SK-N-SH treated with all-trans-retinoic acid at 6 μM for 48 hours (cell line): ENCODE measurements at regions not wholly inside any gene's neighbourhood (a gene's known extent, or its start where the extent isn't known, plus 50 kb on each side); places are given as distances from the start of the nearest gene placed in this dataset.
A peak's percentile ranks its signal among the peaks of the same experiment; 100 is the strongest.

Experiments used
- ATAC-seq: fragments of 200-7000 bp; cut with Tn5 transposase; 3 replicates; pipeline ENCODE4 v1.9.1; 2020; ENCODE audit warnings: mild to moderate bottlenecking, moderate library complexity
- ARNTL ChIP-seq: fragments of 450-650 bp; formaldehyde crosslinking; IDR thresholded peaks from 2 replicates; pipeline ENCODE4 v1.5.0; 2020; ENCODE audit warnings: low read depth, mild to moderate bottlenecking, moderate library complexity, borderline replicate concordance
- BACH2 ChIP-seq: fragments of 250-450 bp; sonication (Bioruptor Pico); IDR thresholded peaks from 2 replicates; pipeline ENCODE4 v1.9.0; 2021; ENCODE audit warnings: mild to moderate bottlenecking, borderline replicate concordance
- CREB5 ChIP-seq: fragments of 250-450 bp; sonication (Bioruptor Pico); IDR thresholded peaks from 2 replicates; pipeline ENCODE4 v1.5.1; 2020; ENCODE audit warnings: low read depth, mild to moderate bottlenecking, moderate library complexity
- CSDC2 ChIP-seq: fragments of 250-450 bp; sonication (Bioruptor Pico); IDR thresholded peaks from 2 replicates; pipeline ENCODE4 v1.5.0; 2020; ENCODE audit warnings: mild to moderate bottlenecking, moderate library complexity
- CSRNP3 ChIP-seq: fragments of 250-450 bp; sonication (Bioruptor Pico); IDR thresholded peaks from 2 replicates; pipeline ENCODE4 v1.5.1; 2021; ENCODE audit warnings: mild to moderate bottlenecking, moderate library complexity
- GLIS3 ChIP-seq: fragments of 250-450 bp; sonication (Bioruptor Pico); IDR thresholded peaks from 2 replicates; pipeline ENCODE4 v1.5.0; 2020; ENCODE audit warnings: mild to moderate bottlenecking, moderate library complexity
- ISL1 ChIP-seq: fragments of 250-450 bp; sonication (Bioruptor Pico); IDR thresholded peaks from 2 replicates; pipeline ENCODE4 v2.1.2; 2022; ENCODE audit warnings: mild to moderate bottlenecking, moderate library complexity
- OSR1 ChIP-seq: fragments of 250-450 bp; sonication (Bioruptor Pico); IDR thresholded peaks from 2 replicates; pipeline ENCODE4 v1.8.0; 2022; ENCODE audit warnings: moderate library complexity, mild to moderate bottlenecking, inconsistent platforms
- PATZ1 ChIP-seq: fragments of 250-450 bp; sonication (Bioruptor Pico); IDR thresholded peaks from 2 replicates; pipeline ENCODE4 v1.8.0; 2020; ENCODE audit warnings: mild to moderate bottlenecking, moderate library complexity, borderline replicate concordance
- POU6F1 ChIP-seq: fragments of 250-450 bp; sonication (Bioruptor Pico); IDR thresholded peaks from 2 replicates; pipeline ENCODE4 v1.8.0; 2021; ENCODE audit warnings: low read depth, mild to moderate bottlenecking, moderate library complexity, borderline replicate concordance
- PPARA ChIP-seq: fragments of 250-450 bp; sonication (Bioruptor Pico); IDR thresholded peaks from 2 replicates; pipeline ENCODE4 v1.5.0; 2020; ENCODE audit warnings: mild to moderate bottlenecking, borderline replicate concordance
- RARB ChIP-seq: fragments of 250-450 bp; sonication (Bioruptor Pico); IDR thresholded peaks from 2 replicates; pipeline ENCODE4 v1.8.0; 2021; ENCODE audit warnings: mild to moderate bottlenecking, moderate library complexity
- SNAI2 ChIP-seq: fragments of 250-450 bp; sonication (Bioruptor Pico); IDR thresholded peaks from 2 replicates; pipeline ENCODE4 v1.5.0; 2020; ENCODE audit warnings: mild to moderate bottlenecking, moderate library complexity
- TCF4 ChIP-seq: fragments of 250-450 bp; sonication (Bioruptor Pico); IDR thresholded peaks from 2 replicates; pipeline ENCODE4 v1.8.0; 2021; ENCODE audit warnings: mild to moderate bottlenecking, moderate library complexity, borderline replicate concordance
- TOX ChIP-seq: fragments of 250-450 bp; sonication (Bioruptor Pico); IDR thresholded peaks from 2 replicates; pipeline ENCODE4 v1.8.0; 2021; ENCODE audit warnings: mild to moderate bottlenecking, moderate library complexity, borderline replicate concordance
- TSHZ2 ChIP-seq: fragments of 250-450 bp; sonication (Bioruptor Pico); IDR thresholded peaks from 2 replicates; pipeline ENCODE4 v1.5.0; 2020; ENCODE audit warnings: mild to moderate bottlenecking, moderate library complexity
- ZC3H10 ChIP-seq: fragments of 250-450 bp; sonication (Bioruptor Pico); IDR thresholded peaks from 2 replicates; pipeline ENCODE4 v1.5.1; 2021; ENCODE audit warnings: mild to moderate bottlenecking, moderate library complexity
- ZFP3 ChIP-seq: fragments of 250-450 bp; sonication (Bioruptor Pico); IDR thresholded peaks from 2 replicates; pipeline ENCODE4 v1.5.0; 2020; ENCODE audit warnings: mild to moderate bottlenecking, moderate library complexity
- ZNF565 ChIP-seq: fragments of 450-650 bp; formaldehyde crosslinking; conservative IDR thresholded peaks from 2 replicates; pipeline ENCODE4 v1.5.0; 2020; ENCODE audit warnings: low read depth, mild to moderate bottlenecking, moderate library complexity
- ZNF70 ChIP-seq: fragments of 450-650 bp; formaldehyde crosslinking; IDR thresholded peaks from 2 replicates; pipeline ENCODE4 v1.5.0; 2020; ENCODE audit warnings: mild to moderate bottlenecking, moderate library complexity

GRCh38 chrX:130974323-130974722, 71.3 kb upstream of the ENOX2 start:
- ATAC-seq = no peak
- TF ChIP-seq CSRNP3 (CRISPR knock-in tag) (no peak), POU6F1 (CRISPR knock-in tag) (no peak), TOX (CRISPR knock-in tag) (no peak), ZNF565 (CRISPR knock-in tag) (no peak), CREB5 (CRISPR knock-in tag) (no peak), CSDC2 (CRISPR knock-in tag) (no peak), PPARA (CRISPR knock-in tag) (no peak), OSR1 (CRISPR knock-in tag) (no peak), TSHZ2 (CRISPR knock-in tag) (no peak)

- peak; percentile 97 for ATAC-seq
Observed at GRCh38 chrX:130975947-130976346, 72.9 kb upstream of the ENOX2 start.

GRCh38 chrX:130981836-130982235, 76.3 kb upstream of the ARHGAP36 start:
- ATAC-seq = no peak
- TF ChIP-seq TCF4 (CRISPR knock-in tag) (no peak), BACH2 (CRISPR knock-in tag) (no peak), ISL1 (CRISPR knock-in tag) (no peak), ZNF70 (CRISPR knock-in tag) (no peak), PPARA (CRISPR knock-in tag) (no peak), CREB5 (CRISPR knock-in tag) (no peak), PATZ1 (no peak), ZC3H10 (CRISPR knock-in tag) (no peak), GLIS3 (CRISPR knock-in tag) (no peak)

More at GRCh38 chrX:130975947-130976346, 72.9 kb upstream of the ENOX2 start:
- TF ChIP-seq SNAI2 (CRISPR knock-in tag) (no peak), POU6F1 (CRISPR knock-in tag) (no peak), ISL1 (CRISPR knock-in tag) (no peak), PPARA (CRISPR knock-in tag) (no peak), PATZ1 (no peak), ZFP3 (no peak), ZNF70 (CRISPR knock-in tag) (no peak), GLIS3 (CRISPR knock-in tag) (no peak), ZNF565 (CRISPR knock-in tag) (no peak), ARNTL (CRISPR knock-in tag) (no peak), RARB (CRISPR knock-in tag) (no peak)
